ENCODE measurements at regions not wholly inside any gene's neighbourhood (a gene's known extent, or its start where the extent isn't known, plus 50 kb on each side); places are given as distances from the start of the nearest gene placed in this dataset.
"Not testable (repeated sequence)": the region's sequence is repeated elsewhere in the genome, so short reads cannot be mapped to it uniquely, and the experiment has no call there.

DNA sequence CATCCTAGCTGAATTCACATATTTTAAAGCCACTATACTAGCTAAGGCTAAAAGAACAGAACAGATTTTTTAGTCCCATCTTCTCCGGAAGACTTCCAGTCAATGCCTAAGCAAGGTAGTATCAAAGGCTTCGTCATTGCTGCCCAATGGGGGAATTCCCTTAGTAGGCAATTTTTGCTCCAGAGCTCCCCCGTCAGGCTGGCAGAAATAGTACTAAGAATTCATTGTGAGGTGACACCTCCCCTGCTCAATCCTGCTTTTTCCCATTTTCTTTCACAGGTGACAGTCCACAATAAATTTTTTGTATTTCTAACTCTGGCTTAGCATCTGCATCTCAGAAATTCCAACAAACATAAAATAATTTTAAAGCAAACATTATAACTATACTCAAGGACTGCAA is 52.8 kb upstream of the SRSF6 start:
- Histone ChIP-seq H3K9me3 (ENCODE audit: insufficient read depth, low read depth, low read length) (peaks cover 5% of the 10 kb centered on the region; the same call in 1 of the 2 replicates), H3K36me3 (ENCODE audit: insufficient read depth, low read length) (no peaks in the 10 kb centered on the region), H3K9ac (ENCODE audit: low read depth, low read length) (no peak overlapping the region), H3K27ac (ENCODE audit: low read depth, low read length) (no peak overlapping the region), H3K27me3 (ENCODE audit: insufficient read depth, low read length) (peaks cover 11% of the 10 kb centered on the region), H3K4me3 (ENCODE audit: low read length) (no peak overlapping the region), H3K4me1 (ENCODE audit: insufficient read depth, low read length) (no peaks in the 10 kb centered on the region)
- WGBS, result 18% methylated on average over 3 of the region's 3 CpGs

- not testable (repeated sequence) for H3K27me3 ChIP-seq (ENCODE audit: insufficient read depth, low read length); H3K9ac ChIP-seq (ENCODE audit: low read depth, low read length); H3K36me3 ChIP-seq (ENCODE audit: insufficient read depth, low read length); H3K4me1 ChIP-seq (ENCODE audit: insufficient read depth, low read length); H3K4me3 ChIP-seq (ENCODE audit: low read length); H3K9me3 ChIP-seq (ENCODE audit: insufficient read depth, low read depth, low read length); H3K27ac ChIP-seq (ENCODE audit: low read depth, low read length)
- 94% methylated on average over 6 of the region's 6 CpGs for WGBS
These were observed 56.8 kb upstream of the SRSF6 start for GRCh38 chr20:43400882-43401281.

- Histone ChIP-seq H3K27me3 (ENCODE audit: insufficient read depth, low read length) (no peaks in the 10 kb centered on the region), H3K4me1 (ENCODE audit: insufficient read depth, low read length) (no peaks in the 10 kb centered on the region), H3K36me3 (ENCODE audit: insufficient read depth, low read length) (no peaks in the 10 kb centered on the region), H3K4me3 (ENCODE audit: low read length) (no peak overlapping the region), H3K9ac (ENCODE audit: low read depth, low read length) (no peak overlapping the region), H3K9me3 (ENCODE audit: insufficient read depth, low read depth, low read length) (no peaks in the 10 kb centered on the region), H3K27ac (ENCODE audit: low read depth, low read length) (no peak overlapping the region)
- 90% methylated on average over 8 of the region's 8 CpGs for WGBS
These were observed 58.9 kb upstream of the SRSF6 start for GRCh38 chr20:43398676-43399324.

GRCh38 chr20:43397147-43397546 is 60.5 kb upstream of the SRSF6 start:
- Histone ChIP-seq H3K4me3 (ENCODE audit: low read length) (no peak overlapping the region), H3K27me3 (ENCODE audit: insufficient read depth, low read length) (no peaks in the 10 kb centered on the region), H3K27ac (ENCODE audit: low read depth, low read length) (no peak overlapping the region), H3K9me3 (ENCODE audit: insufficient read depth, low read depth, low read length) (no peaks in the 10 kb centered on the region), H3K4me1 (ENCODE audit: insufficient read depth, low read length) (no peaks in the 10 kb centered on the region), H3K36me3 (ENCODE audit: insufficient read depth, low read length) (no peaks in the 10 kb centered on the region), H3K9ac (ENCODE audit: low read depth, low read length) (no peak overlapping the region)
- WGBS, result 100% methylated on average over 1 of the region's 2 CpGs

GRCh38 chr20:43393052-43393451 is 64.6 kb upstream of the SRSF6 start:
- Histone ChIP-seq H3K4me1 (ENCODE audit: insufficient read depth, low read length) (no peaks in the 10 kb centered on the region), H3K27ac (ENCODE audit: low read depth, low read length) (no peak overlapping the region), H3K4me3 (ENCODE audit: low read length) (no peak overlapping the region), H3K9me3 (ENCODE audit: insufficient read depth, low read depth, low read length) (no peaks in the 10 kb centered on the region), H3K27me3 (ENCODE audit: insufficient read depth, low read length) (no peaks in the 10 kb centered on the region), H3K36me3 (ENCODE audit: insufficient read depth, low read length) (no peaks in the 10 kb centered on the region), H3K9ac (ENCODE audit: low read depth, low read length) (no peak overlapping the region)
- 83% methylated on average over 3 of the region's 3 CpGs for WGBS

GRCh38 chr20:43392561-43392960 is 65.1 kb upstream of the SRSF6 start:
- H3K9me3 ChIP-seq (ENCODE audit: insufficient read depth, low read depth, low read length), result no peaks in the 10 kb centered on the region
- no peak overlapping the region for H3K27ac ChIP-seq (ENCODE audit: low read depth, low read length)
- no peaks in the 10 kb centered on the region for H3K4me1 ChIP-seq (ENCODE audit: insufficient read depth, low read length)
- H3K27me3 ChIP-seq (ENCODE audit: insufficient read depth, low read length), result no peaks in the 10 kb centered on the region
- no peak overlapping the region for H3K4me3 ChIP-seq (ENCODE audit: low read length)
- no peak overlapping the region for H3K9ac ChIP-seq (ENCODE audit: low read depth, low read length)
- WGBS, result 92% methylated on average over 5 of the region's 5 CpGs
- no peaks in the 10 kb centered on the region for H3K36me3 ChIP-seq (ENCODE audit: insufficient read depth, low read length)

DNA sequence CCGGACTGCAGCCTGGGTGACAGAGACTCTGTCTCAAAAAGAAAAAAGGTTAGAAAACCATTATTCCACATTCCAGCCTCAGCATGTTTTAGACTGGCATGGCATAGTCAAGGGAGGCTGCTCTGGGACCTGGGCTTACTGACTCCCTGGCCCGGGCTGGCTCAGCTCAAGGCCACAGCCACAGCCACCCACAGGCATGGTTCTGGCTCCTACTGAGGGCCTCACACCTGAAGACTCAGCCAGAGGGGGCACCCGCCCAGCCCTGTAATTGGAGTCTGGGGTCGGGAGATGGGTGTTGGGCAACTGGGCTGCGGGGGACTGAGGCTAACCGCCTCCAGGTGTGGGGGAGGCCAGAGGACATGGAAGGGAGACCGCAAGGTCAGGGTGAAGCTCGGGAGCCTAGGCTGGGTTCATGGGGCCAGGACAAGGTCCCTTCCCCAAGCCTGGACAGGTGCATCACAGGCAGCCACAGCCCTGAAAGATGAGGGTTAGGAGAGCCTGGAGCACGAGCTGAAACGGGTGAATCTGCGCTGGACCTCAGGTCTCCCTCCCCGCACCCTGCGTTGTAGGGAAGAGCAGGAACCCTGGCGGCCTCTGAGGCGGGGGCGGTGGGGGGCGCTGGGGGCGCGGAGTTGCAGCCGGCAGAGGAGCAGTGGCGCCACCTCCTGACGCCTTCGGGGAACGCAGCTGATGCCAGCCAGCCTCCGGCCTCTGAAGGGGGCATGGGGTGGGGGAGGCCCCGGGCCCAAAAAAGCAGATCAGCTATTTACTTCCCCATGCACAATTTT is 67.7 kb upstream of the SRSF6 start:
- Histone ChIP-seq H3K27ac (ENCODE audit: low read depth, low read length) (no peak overlapping the region), H3K9ac (ENCODE audit: low read depth, low read length) (no peak overlapping the region), H3K4me1 (ENCODE audit: insufficient read depth, low read length) (no peaks in the 10 kb centered on the region), H3K4me3 (ENCODE audit: low read length) (no peak overlapping the region), H3K9me3 (ENCODE audit: insufficient read depth, low read depth, low read length) (no peaks in the 10 kb centered on the region), H3K36me3 (ENCODE audit: insufficient read depth, low read length) (no peaks in the 10 kb centered on the region), H3K27me3 (ENCODE audit: insufficient read depth, low read length) (no peaks in the 10 kb centered on the region)
- 47% methylated on average over 25 of the region's 26 CpGs for WGBS

- Histone ChIP-seq H3K36me3 (ENCODE audit: insufficient read depth, low read length) (no peaks in the 10 kb centered on the region), H3K9me3 (ENCODE audit: insufficient read depth, low read depth, low read length) (no peaks in the 10 kb centered on the region), H3K27ac (ENCODE audit: low read depth, low read length) (no peak overlapping the region), H3K9ac (ENCODE audit: low read depth, low read length) (no peak overlapping the region), H3K4me3 (ENCODE audit: low read length) (no peak overlapping the region), H3K27me3 (ENCODE audit: insufficient read depth, low read length) (no peaks in the 10 kb centered on the region), H3K4me1 (ENCODE audit: insufficient read depth, low read length) (no peaks in the 10 kb centered on the region)
- WGBS, result 69% methylated on average over 6 of the region's 6 CpGs
These were observed 68.5 kb upstream of the SRSF6 start for GRCh38 chr20:43389211-43389610.

DNA sequence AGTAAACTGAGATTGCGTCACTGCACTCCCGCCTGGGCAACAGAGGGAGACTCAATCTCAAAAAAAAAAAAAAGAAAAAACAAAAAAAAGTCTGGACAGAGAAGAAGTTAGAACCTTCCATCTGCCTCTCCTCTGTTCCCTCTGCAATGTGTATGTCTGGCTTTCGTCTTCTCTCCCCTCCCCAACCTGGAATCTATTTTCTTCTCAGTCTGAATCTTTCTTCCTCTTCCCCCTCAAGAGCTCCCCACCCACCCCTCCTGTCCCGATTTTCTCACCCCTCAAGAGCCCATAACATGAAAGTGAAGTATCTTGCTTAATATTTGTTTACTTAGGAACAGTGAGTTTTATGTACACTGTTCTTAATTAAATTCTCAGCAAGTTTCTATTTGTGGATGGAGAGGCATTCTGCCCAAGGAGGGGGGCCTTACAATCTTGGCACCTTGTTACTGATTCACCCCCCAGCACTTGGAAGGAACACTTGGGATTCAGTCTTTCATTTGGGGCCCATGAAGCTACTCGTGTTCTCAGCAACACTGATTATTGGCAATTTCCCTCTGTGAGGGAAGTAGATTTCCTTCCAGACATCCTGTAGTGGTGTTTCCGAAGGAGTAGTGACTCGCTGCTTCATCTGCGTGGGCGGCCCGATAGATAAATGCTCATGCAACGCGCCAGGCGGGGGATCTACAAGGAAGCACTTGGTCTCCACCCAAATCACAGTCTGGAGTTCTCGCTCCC is 69.3 kb upstream of the SRSF6 start:
- no peak overlapping the region for H3K9ac ChIP-seq (ENCODE audit: low read depth, low read length)
- WGBS, result 80% methylated on average over 13 of the region's 14 CpGs
- no peaks in the 10 kb centered on the region for H3K4me1 ChIP-seq (ENCODE audit: insufficient read depth, low read length)
- H3K27ac ChIP-seq (ENCODE audit: low read depth, low read length), result no peak overlapping the region
- no peaks in the 10 kb centered on the region for H3K36me3 ChIP-seq (ENCODE audit: insufficient read depth, low read length)
- no peaks in the 10 kb centered on the region for H3K27me3 ChIP-seq (ENCODE audit: insufficient read depth, low read length)
- no peaks in the 10 kb centered on the region for H3K9me3 ChIP-seq (ENCODE audit: insufficient read depth, low read depth, low read length)
- H3K4me3 ChIP-seq (ENCODE audit: low read length), result no peak overlapping the region

DNA sequence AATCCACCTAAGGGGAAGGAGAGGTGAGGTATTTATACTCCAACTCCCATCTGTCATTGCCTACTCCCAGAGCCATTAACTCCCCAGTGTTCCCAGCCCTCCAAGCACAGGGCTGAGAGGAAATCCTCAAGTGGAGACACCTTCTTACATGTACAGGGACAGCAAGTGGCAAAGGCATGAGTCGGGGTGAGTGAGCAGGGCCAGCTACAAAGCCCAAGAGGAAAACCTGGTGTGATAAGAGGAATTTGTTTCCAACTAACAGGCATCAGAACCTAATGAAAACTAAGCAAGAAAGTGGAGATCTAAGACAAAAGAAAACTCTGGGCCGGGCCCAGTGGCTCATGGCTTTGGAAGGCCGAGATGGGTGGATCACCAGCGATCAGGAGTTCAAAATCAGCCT is 70.0 kb upstream of the SRSF6 start:
- 76% methylated on average over 4 of the region's 4 CpGs for WGBS
- no peak overlapping the region for H3K9ac ChIP-seq (ENCODE audit: low read depth, low read length)
- H3K27ac ChIP-seq (ENCODE audit: low read depth, low read length), result no peak overlapping the region
- no peaks in the 10 kb centered on the region for H3K27me3 ChIP-seq (ENCODE audit: insufficient read depth, low read length)
- no peaks in the 10 kb centered on the region for H3K9me3 ChIP-seq (ENCODE audit: insufficient read depth, low read depth, low read length)
- no peaks in the 10 kb centered on the region for H3K4me1 ChIP-seq (ENCODE audit: insufficient read depth, low read length)
- no peaks in the 10 kb centered on the region for H3K36me3 ChIP-seq (ENCODE audit: insufficient read depth, low read length)
- no peak overlapping the region for H3K4me3 ChIP-seq (ENCODE audit: low read length)

GRCh38 chr20:43386878-43387277 is 70.8 kb upstream of the SRSF6 start:
- Histone ChIP-seq H3K27me3 (ENCODE audit: insufficient read depth, low read length) (no peaks in the 10 kb centered on the region), H3K9ac (ENCODE audit: low read depth, low read length) (no peak overlapping the region), H3K9me3 (ENCODE audit: insufficient read depth, low read depth, low read length) (no peaks in the 10 kb centered on the region), H3K36me3 (ENCODE audit: insufficient read depth, low read length) (no peaks in the 10 kb centered on the region), H3K4me3 (ENCODE audit: low read length) (no peak overlapping the region), H3K4me1 (ENCODE audit: insufficient read depth, low read length) (no peaks in the 10 kb centered on the region), H3K27ac (ENCODE audit: low read depth, low read length) (no peak overlapping the region)
- 86% methylated on average over 3 of the region's 4 CpGs for WGBS

Data from HUES64 (cell line).